Femur (tissue), 1 donor: ENCODE measurements at regions not wholly inside any gene's neighbourhood (a gene's known extent, or its start where the extent isn't known, plus 50 kb on each side); places are given as distances from the start of the nearest gene placed in this dataset.
"Not testable (repeated sequence)": the region's sequence is repeated elsewhere in the genome, so short reads cannot be mapped to it uniquely, and the experiment has no call there.

ENCODE experiments used
- DNase-seq: peaks from one replicate; pipeline ENCODE4 v3.0.0-alpha.2; 2017

- DNase-seq: no peak
These were observed 224.8 kb upstream of the NOCT start for GRCh38 chr4:138790706-138791340.

GRCh38 chr4:138789796-138790195, 225.8 kb upstream of the NOCT start:
- no peak for DNase-seq

DNA sequence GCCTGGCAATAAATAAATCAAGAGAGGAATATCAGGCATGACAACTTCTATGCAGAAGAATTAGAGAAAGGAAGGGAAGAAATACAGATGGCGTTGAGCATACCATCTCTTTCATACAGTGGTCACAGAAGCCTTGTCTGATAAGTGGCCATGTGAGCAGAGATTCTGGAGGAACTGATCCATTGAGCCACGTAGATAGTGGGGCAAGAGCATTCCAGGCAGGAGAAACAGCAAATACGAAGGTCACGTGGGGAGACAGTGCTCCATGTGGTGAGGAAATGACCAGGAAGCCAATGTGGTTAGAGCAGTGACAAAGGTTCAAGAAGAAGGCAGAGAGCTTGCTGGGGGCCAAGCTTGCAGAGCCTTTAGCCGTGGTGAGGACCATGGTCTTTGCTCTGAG, 226.7 kb upstream of the NOCT start:
- no peak for DNase-seq

- DNase-seq: no peak
These were observed 227.3 kb upstream of the NOCT start for GRCh38 chr4:138788267-138788790.

GRCh38 chr4:138779761-138780160, 235.8 kb upstream of the NOCT start:
- not testable (repeated sequence) for DNase-seq

GRCh38 chr4:138775890-138776289, 239.7 kb upstream of the NOCT start:
- no peak for DNase-seq

GRCh38 chr4:138775489-138775888, 240.1 kb upstream of the NOCT start:
- no peak for DNase-seq

- DNase-seq: no peak
These were observed 240.6 kb upstream of the NOCT start for GRCh38 chr4:138774940-138775339.

- not testable (repeated sequence) for DNase-seq
These were observed 241.5 kb upstream of the NOCT start for GRCh38 chr4:138774125-138774524.

- DNase-seq: no peak
These were observed 242.3 kb upstream of the NOCT start for GRCh38 chr4:138773321-138773720.

DNA sequence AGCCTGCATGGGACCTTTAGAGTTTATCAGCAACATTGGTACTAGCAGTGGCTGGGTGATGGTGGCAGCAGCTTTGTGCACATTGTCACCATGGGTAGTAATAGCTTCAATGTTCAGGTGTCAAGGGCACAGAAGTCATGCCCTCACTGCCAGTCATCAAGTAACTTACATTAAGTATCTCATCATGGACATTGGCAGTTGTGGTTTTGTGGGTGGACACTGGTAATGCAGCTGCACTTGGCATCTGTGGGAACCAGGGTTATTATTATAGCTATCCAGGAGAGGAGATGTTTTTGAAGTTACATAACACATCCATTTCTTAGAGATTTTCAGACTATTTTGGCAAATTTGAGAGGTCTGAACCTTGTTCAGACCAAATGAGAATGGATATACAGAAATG, 243.2 kb upstream of the NOCT start:
- no peak for DNase-seq

- DNase-seq: no peak
These were observed 244.8 kb upstream of the NOCT start for GRCh38 chr4:138770818-138771217.

- no peak for DNase-seq
These were observed 249.2 kb upstream of the NOCT start for GRCh38 chr4:138766332-138766731.

GRCh38 chr4:138765442-138765841, 250.1 kb upstream of the NOCT start:
- no peak for DNase-seq

GRCh38 chr4:138761638-138762220, 253.9 kb upstream of the NOCT start:
- DNase-seq: no peak

DNA sequence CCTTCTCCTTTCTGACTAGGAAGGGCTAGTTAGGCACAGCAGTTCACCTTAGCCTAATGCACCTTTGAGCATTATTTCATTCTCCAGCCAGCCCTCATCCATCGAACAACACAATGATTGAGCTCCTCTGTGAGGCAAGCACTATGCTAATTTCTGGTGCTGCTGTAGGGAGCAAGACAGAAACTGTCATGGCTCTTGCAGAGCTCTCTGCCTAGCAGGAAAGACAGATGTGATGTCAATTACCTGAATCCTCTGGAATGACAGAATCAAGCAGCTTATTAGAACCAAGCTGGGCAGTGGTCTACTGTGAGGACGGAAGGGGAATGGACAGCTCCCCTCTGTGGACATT, 256.1 kb upstream of the NOCT start:
- no peak for DNase-seq

- DNase-seq: no peak
These were observed 256.6 kb upstream of the NOCT start for GRCh38 chr4:138758876-138759553.

GRCh38 chr4:138758196-138758595, 257.4 kb upstream of the NOCT start:
- DNase-seq: no peak

- DNase-seq: no peak
These were observed 258.1 kb upstream of the NOCT start for GRCh38 chr4:138757432-138757831.

GRCh38 chr4:138756519-138756918, 259.1 kb upstream of the NOCT start:
- no peak for DNase-seq

DNA sequence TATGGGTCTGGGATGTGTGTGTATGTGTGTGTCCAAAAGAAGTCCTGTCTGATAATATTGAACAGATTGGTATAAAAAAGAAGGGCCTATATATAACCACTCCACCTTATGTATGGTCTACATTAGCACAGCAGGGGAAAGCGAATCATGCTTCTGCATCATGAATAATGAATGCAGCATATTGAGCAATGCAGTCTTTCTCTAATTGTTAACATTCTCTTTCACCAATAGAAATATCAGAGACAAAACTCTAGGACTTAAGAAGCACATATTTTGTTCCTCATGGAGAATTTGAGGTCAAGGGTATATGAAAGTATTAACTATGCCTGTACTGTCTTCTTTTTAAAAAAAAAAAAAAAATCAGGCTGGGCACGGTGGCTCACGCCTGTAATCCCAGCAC, 264.3 kb upstream of the NOCT start:
- DNase-seq: no peak

- no peak for DNase-seq
These were observed 266.3 kb upstream of the NOCT start for GRCh38 chr4:138749303-138749702.

GRCh38 chr4:138741766-138742377, 273.7 kb upstream of the NOCT start:
- DNase-seq: no peak
